ENCODE measurements at regions not wholly inside any gene's neighbourhood (a gene's known extent, or its start where the extent isn't known, plus 50 kb on each side); places are given as distances from the start of the nearest gene placed in this dataset.

GRCh38 chr10:124266468-124267230, 152.1 kb downstream of the OAT start:
- no peak for TF ChIP-seq POLR2AphosphoS5 (IDR thresholded peaks at IDR 0.05)
- no peak for TF ChIP-seq CTCF (IDR thresholded peaks at IDR 0.05)
- TF ChIP-seq POLR2A (IDR thresholded peaks at IDR 0.05), result no peak

Data from sigmoid colon (tissue), 4 donors.